Activated CD8-positive, alpha-beta memory T cell treated with anti-CD3 and anti-CD28 coated beads, Interleukin-2, amount 10 ng/mL, durations not matched to agents 7 days and 5 days (primary cell): ENCODE measurements at regions not wholly inside any gene's neighbourhood (a gene's known extent, or its start where the extent isn't known, plus 50 kb on each side); places are given as distances from the start of the nearest gene placed in this dataset.

Experiments used
- ATAC-seq: fragments of 150-1000 bp; cut with Tn5 transposase; one replicate; pipeline ENCODE4 v1.10.0; 2021; ENCODE audit warnings: moderate library complexity
- CTCF ChIA-PET: fragments of 350-600 bp; sonication (Branson Sonifier 250); formaldehyde crosslinking; loops from one replicate; lab custom pipeline; 2021; ENCODE audit warnings: antibody characterized with exemption; lab: Charles Lee
- DNase-seq: peaks from one replicate; pipeline ENCODE4 v3.0.0-alpha.2; 2020
- H3K27ac Mint-ChIP-seq: one replicate; pipeline ENCODE4 v1.8.0; 2021; ENCODE audit warnings: mild to moderate bottlenecking, mixed read lengths
- H3K27me3 Mint-ChIP-seq: one replicate; pipeline ENCODE4 v1.8.0; 2021; ENCODE audit warnings: mixed read lengths
- H3K36me3 Mint-ChIP-seq: one replicate; pipeline ENCODE4 v1.8.0; 2021; ENCODE audit warnings: mild to moderate bottlenecking, mixed read lengths
- H3K4me1 Mint-ChIP-seq: one replicate; pipeline ENCODE4 v1.8.0; 2021; ENCODE audit warnings: mixed read lengths
- H3K4me3 Mint-ChIP-seq: one replicate; pipeline ENCODE4 v1.8.0; 2021; ENCODE audit warnings: mild to moderate bottlenecking, moderate library complexity, mixed read lengths
- H3K9me3 Mint-ChIP-seq: one replicate; pipeline ENCODE4 v1.8.0; 2022; ENCODE audit warnings: low read depth, mixed read lengths

DNA sequence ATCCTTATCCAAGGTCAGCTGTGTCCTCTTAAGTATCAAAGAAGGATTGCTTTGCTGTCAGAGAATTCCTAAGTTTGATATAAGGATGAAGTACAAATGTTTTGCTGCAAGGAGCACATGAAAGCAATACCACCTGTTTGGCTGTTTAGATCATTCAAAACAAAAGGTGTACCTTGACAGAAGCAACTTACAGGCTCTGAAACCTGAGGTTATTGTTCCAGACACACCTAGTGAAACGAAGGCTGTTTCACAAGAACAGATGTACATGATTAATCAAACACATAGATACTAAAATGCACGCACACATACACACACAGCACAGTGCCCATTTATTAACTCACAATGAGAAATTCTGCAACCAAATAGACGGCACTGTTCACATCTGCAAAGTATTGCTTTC is 166.2 kb downstream of the RBM43 start:
- no peaks in the 10 kb centered on the region for H3K4me1 Mint-ChIP-seq
- CTCF ChIA-PET = no interaction called here
- no peaks in the 10 kb centered on the region for H3K27me3 Mint-ChIP-seq
- H3K4me3 Mint-ChIP-seq = no peak overlapping the region
- no peak for ATAC-seq
- no peak overlapping the region for H3K27ac Mint-ChIP-seq
- DNase-seq = no peak
- H3K36me3 Mint-ChIP-seq = no peaks in the 10 kb centered on the region
- H3K9me3 Mint-ChIP-seq = no peaks in the 10 kb centered on the region

DNA sequence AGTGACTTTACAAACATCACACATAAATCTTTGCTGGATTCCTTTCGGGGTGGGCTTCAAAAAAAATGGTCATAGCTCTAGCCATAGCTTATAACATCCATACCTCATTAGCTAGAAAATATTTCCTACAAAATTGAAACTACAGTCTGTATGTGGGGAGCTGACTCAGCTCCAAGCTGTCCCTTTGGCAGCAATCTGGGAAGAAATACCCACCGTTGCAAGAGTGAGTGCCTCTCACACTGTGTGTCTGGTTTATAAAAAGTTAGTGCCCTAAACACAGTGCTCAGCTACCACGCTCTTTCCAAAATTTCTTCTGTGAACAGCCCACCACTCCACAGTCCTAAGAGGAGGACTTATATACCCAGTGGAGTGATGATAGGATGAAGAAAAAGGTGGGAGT is 170.1 kb downstream of the RBM43 start:
- no peaks in the 10 kb centered on the region for H3K9me3 Mint-ChIP-seq
- DNase-seq = no peak
- CTCF ChIA-PET = no interaction called here
- H3K4me3 Mint-ChIP-seq = no peak overlapping the region
- H3K27ac Mint-ChIP-seq = no peak overlapping the region
- ATAC-seq = no peak
- no peaks in the 10 kb centered on the region for H3K4me1 Mint-ChIP-seq
- no peaks in the 10 kb centered on the region for H3K27me3 Mint-ChIP-seq
- no peaks in the 10 kb centered on the region for H3K36me3 Mint-ChIP-seq

DNA sequence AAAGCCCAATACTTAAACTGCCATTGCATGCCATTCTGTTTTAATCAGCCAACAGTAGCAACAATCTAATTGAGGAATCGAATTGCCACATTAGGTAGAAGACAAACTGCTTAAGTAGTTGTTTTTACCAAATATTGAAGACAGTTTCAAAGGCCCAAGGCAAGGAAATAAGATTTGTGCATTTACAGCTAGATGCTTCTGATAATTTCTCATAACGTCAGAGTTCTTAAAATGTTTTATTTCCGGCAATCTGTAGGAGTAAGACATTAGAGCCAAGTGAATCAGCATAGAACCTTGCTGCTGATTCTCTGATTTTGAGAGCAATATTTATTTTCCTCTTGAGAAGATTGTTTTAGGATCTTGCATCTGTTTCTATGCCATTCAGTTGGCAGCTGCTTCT is 174.3 kb downstream of the RBM43 start:
- ATAC-seq (no peak), DNase-seq (no peak)
- Mint-ChIP-seq H3K36me3 (no peaks in the 10 kb centered on the region), H3K9me3 (no peaks in the 10 kb centered on the region), H3K4me1 (no peaks in the 10 kb centered on the region), H3K27ac (no peak overlapping the region), H3K4me3 (no peak overlapping the region), H3K27me3 (no peaks in the 10 kb centered on the region)
- CTCF ChIA-PET = no interaction called here

DNA sequence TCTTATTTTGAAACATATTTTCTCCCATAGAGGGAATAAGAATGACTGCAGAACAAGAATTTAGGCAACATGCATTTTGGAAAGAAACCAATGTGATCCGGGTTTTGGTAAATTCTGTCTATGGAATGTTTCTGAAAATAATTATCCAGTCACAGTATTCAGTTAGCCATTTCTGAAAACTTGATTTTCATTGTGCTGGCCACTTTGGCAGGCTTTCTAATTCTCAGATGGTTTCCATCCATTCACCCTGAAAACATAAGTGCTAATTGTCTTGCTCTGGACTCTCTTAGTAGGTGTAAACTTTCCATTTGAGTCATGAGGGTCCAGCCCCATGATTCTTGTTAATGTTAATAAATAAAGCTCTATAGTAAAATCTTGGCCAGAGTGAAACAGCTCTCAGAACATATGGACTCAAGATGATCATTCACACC is 176.5 kb downstream of the RBM43 start:
- H3K36me3 Mint-ChIP-seq = no peaks in the 10 kb centered on the region
- H3K27me3 Mint-ChIP-seq = no peaks in the 10 kb centered on the region
- H3K4me1 Mint-ChIP-seq = no peaks in the 10 kb centered on the region
- H3K9me3 Mint-ChIP-seq = no peaks in the 10 kb centered on the region
- H3K4me3 Mint-ChIP-seq = no peak overlapping the region
- no peak overlapping the region for H3K27ac Mint-ChIP-seq
- CTCF ChIA-PET = no interaction called here
- no peak for ATAC-seq
- DNase-seq = no peak

DNA sequence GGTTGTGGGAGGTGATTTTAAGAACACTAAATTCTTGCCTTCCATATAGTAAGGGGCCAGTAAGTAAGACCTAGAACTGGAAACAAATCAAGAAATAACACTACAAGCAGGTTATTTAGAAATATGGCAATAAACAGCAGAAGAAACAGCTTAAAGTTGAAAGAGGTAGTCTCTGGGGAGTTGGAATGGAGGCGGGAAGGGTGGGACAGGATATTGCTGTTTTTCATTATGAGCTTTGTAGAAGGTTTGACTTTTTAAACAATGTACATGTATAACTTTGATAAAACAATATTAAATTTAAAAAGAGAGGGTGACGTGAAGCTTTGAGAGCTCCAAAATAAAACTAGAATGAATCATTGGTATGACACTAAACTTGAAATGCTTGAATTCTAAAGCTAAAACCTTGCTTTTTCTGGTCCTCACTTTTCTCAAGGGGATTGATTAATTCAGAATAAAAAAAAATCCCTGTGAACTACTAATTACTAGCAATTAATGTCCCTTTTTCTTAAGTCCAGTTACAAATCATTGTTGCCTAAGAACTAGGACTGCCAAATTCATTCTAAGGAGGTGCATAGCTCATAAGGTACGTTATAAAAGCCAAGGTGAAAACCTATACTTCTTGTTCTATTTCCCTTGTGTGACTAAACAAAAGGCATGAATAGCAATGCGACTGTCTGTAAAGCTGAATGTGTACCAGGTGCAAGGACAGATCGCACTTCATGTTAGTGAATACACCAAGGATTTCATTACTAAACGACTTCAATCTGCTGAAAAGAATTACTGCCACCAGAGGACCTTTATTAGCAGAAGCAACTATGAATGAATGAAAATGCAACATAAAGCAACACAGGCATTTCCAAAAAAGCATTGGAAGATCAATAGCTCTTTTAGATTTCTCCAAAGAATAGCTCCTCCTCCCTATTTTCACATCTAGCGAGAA is 177.5 kb downstream of the RBM43 start:
- Mint-ChIP-seq H3K4me1 (no peaks in the 10 kb centered on the region), H3K9me3 (no peaks in the 10 kb centered on the region), H3K36me3 (no peaks in the 10 kb centered on the region), H3K27ac (no peak overlapping the region), H3K4me3 (no peak overlapping the region), H3K27me3 (no peaks in the 10 kb centered on the region)
- no peak for DNase-seq
- CTCF ChIA-PET = no interaction called here
- no peak for ATAC-seq

DNA sequence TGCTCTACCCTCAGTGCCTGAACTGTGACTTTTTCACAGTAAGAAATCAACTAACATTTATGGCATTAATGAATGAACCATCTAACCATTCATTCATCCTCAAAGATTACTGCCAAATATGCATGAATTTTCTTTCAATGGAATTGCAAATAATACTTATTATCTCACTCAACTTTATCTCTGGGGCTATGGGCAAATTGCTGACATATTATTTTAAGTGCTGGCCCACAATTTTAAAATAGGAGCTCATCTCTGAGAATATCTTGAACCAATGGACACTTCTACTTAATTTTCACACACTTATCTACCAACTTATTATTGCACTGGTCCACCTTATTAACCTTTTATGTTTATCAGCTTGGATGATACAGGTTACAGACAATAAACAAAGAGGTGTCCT is 182.8 kb downstream of the RBM43 start:
- DNase-seq (no peak), ATAC-seq (no peak)
- Mint-ChIP-seq H3K9me3 (no peaks in the 10 kb centered on the region), H3K27me3 (no peaks in the 10 kb centered on the region), H3K36me3 (no peaks in the 10 kb centered on the region), H3K27ac (no peak overlapping the region), H3K4me3 (no peak overlapping the region), H3K4me1 (no peaks in the 10 kb centered on the region)
- CTCF ChIA-PET = no interaction called here

DNA sequence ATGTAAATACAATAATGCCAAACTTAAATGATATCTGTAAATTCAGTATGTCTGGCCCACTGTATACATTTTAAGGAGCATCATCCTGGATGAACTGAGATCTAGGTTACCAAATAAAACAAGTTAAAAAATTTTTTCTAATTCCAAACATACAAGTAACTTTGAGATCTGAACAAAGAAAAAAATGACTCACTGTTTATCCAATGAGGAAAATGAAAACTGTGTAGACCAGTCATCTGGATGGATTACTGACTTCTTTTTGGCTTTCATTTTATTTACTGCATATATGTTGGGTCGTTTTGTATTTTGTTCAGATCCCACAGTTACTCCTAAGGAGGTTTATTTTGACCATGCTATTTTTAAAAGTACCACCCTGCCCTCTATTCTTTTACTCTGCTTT is 189.8 kb downstream of the RBM43 start:
- ATAC-seq (no peak), DNase-seq (no peak)
- CTCF ChIA-PET = no interaction called here
- Mint-ChIP-seq H3K4me1 (no peaks in the 10 kb centered on the region), H3K4me3 (no peak overlapping the region), H3K9me3 (no peaks in the 10 kb centered on the region), H3K27me3 (peaks cover 2% of the 10 kb centered on the region), H3K27ac (no peak overlapping the region), H3K36me3 (no peaks in the 10 kb centered on the region)

DNA sequence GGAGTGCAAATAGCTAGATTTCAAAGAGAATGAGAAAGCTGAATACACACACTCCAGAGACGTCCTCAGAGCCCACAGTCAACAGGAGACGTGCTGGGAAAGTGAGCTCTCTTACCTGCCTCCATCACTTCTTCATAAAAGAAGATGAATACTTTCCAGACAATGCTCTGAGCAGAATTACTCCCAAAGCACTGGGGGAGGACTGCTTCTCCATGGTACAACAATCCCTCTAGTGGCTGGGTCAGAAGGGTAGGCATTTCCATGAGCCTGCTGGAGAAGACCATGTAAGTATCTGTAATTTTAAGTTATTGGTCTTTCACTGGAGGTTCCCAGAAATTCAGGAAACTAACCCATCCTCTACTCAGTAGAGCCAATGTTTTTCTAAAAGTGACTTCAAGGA is 190.3 kb downstream of the RBM43 start:
- no peak for ATAC-seq
- H3K36me3 Mint-ChIP-seq = no peaks in the 10 kb centered on the region
- H3K4me3 Mint-ChIP-seq = no peak overlapping the region
- CTCF ChIA-PET = no interaction called here
- no peak overlapping the region for H3K27ac Mint-ChIP-seq
- H3K4me1 Mint-ChIP-seq = no peaks in the 10 kb centered on the region
- H3K9me3 Mint-ChIP-seq = no peaks in the 10 kb centered on the region
- DNase-seq = no peak
- peaks cover 2% of the 10 kb centered on the region for H3K27me3 Mint-ChIP-seq

DNA sequence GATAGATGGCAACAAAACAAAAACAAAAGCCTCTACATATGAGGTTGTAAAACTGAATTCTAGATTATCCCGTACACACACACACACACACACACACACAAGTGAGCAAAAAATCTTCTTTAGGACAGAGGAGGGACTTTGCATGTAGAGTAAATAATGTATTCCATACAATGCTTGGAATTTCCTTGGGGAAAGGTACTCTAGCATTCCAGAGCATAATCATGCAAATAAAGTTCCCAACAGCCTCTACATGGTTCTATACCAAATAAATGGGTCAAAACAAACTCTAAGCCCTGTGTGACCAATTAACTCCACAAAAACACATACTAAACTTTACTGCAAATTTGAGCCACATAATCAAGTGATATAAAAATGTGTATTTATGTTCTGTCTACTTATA is 191.4 kb downstream of the RBM43 start:
- ATAC-seq (no peak), DNase-seq (no peak)
- Mint-ChIP-seq H3K36me3 (no peaks in the 10 kb centered on the region), H3K9me3 (no peaks in the 10 kb centered on the region), H3K4me3 (no peak overlapping the region), H3K27me3 (peaks cover 2% of the 10 kb centered on the region), H3K27ac (no peak overlapping the region), H3K4me1 (no peaks in the 10 kb centered on the region)
- CTCF ChIA-PET = no interaction called here

DNA sequence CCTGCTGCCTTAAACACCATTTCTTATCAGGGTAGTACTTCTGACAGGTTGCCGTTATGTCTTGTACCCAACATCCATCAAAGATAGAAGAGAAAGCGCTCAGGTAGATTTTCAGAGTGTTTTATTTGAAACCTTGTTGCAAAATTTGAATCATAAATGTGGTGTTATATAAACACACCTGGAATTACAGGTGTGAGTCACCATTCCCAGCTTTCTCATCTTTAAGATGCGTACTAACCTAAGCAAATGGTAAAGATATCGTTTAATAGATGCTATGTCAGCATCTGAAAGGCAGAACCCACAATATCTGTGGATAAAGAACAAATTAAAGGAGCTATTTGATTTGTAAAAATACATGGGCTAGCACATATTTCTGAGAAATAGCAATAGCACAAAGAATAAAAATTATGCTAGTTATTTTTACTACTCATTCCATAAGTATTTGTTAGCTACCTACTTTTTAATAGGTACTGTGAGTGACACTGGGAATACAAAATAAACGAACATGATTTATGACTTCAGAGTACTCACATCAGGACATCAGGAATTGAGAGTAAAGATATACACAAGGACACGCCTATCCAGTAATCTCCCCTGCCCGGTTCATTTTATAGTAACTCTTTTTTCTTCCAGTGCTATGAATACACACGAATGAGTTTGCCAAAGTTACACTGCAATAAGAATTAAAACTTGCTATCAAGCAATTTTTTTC is 193.8 kb downstream of the RBM43 start:
- no peaks in the 10 kb centered on the region for H3K36me3 Mint-ChIP-seq
- CTCF ChIA-PET = no interaction called here
- no peaks in the 10 kb centered on the region for H3K4me1 Mint-ChIP-seq
- no peaks in the 10 kb centered on the region for H3K9me3 Mint-ChIP-seq
- ATAC-seq (no peak), DNase-seq (no peak)
- no peak overlapping the region for H3K4me3 Mint-ChIP-seq
- no peak overlapping the region for H3K27ac Mint-ChIP-seq
- H3K27me3 Mint-ChIP-seq = peaks cover 2% of the 10 kb centered on the region

DNA sequence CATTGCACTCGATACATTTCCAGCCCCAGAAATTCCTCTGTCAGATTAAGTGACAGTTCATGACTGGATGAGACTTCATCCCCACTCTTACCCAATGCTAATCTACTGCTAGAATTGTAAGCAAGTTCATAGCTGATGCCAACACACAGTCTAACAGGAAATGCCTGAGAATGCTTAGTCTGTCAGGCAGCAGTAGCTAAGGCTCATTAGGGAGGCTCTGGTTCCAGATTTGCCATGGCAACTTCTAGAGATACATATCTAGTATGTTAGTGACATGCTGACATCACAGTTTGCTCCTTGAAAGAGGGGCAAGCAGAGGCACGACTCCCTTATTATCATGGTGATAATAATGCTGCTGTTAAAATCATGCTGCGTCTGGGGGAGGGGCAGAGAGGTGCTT is 198.4 kb downstream of the RBM43 start:
- H3K36me3 Mint-ChIP-seq = no peaks in the 10 kb centered on the region
- ATAC-seq (no peak), DNase-seq (no peak)
- no peak overlapping the region for H3K4me3 Mint-ChIP-seq
- no peaks in the 10 kb centered on the region for H3K4me1 Mint-ChIP-seq
- CTCF ChIA-PET = no interaction called here
- H3K27me3 Mint-ChIP-seq = peaks cover 10% of the 10 kb centered on the region
- no peak overlapping the region for H3K27ac Mint-ChIP-seq
- no peaks in the 10 kb centered on the region for H3K9me3 Mint-ChIP-seq

DNA sequence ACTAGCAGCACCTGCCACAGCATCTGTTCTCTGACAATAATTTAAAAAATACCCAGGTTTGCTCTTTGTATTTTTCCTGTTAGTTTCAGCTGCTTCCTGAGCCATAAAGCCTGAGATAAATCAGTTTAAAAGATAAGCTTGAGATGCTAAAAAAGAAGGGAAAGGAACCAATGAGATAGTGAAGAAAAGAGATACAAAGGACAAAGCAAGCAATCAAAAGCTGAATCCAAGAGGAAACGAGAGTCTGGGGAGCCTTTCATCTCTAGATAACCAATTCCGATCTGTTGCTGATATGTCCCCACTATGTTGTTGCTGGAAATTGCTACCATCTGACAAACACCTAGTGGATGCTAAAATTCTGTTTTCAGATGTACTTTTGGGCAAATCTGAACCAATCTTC is 201.4 kb downstream of the RBM43 start:
- H3K27ac Mint-ChIP-seq = no peak overlapping the region
- CTCF ChIA-PET = interaction anchor here (1.1 kb wide), 1 partner anchor 9 kb away, joined by 3 read pairs; no protein-coding TSS in a partner anchor
- H3K27me3 Mint-ChIP-seq = peaks cover 15% of the 10 kb centered on the region
- H3K36me3 Mint-ChIP-seq = no peaks in the 10 kb centered on the region
- H3K9me3 Mint-ChIP-seq = no peaks in the 10 kb centered on the region
- H3K4me3 Mint-ChIP-seq = no peak overlapping the region
- ATAC-seq = no peak
- no peaks in the 10 kb centered on the region for H3K4me1 Mint-ChIP-seq
- DNase-seq = no peak

DNA sequence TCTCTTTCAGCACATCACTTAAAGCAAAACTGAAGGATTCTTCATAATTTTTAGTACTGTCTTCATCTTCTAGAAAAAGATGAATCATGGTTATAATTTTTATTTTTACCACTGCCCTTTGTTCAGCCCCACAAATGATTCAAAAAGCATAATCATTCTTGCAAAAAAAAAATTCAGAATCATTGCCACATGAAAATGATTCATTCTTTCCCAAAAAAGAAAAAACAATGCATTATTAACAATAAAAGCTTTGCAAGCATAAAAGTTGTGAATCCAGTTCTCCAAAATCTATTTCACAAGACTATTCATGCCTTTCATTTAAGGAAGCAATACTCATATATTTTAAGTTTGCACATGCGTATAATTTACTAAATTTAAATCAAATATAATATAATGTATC is 204.8 kb downstream of the RBM43 start:
- H3K36me3 Mint-ChIP-seq = no peaks in the 10 kb centered on the region
- ATAC-seq = no peak
- DNase-seq = no peak
- H3K27me3 Mint-ChIP-seq = peaks cover 15% of the 10 kb centered on the region
- no peak overlapping the region for H3K27ac Mint-ChIP-seq
- no peaks in the 10 kb centered on the region for H3K4me1 Mint-ChIP-seq
- CTCF ChIA-PET = no interaction called here
- no peaks in the 10 kb centered on the region for H3K9me3 Mint-ChIP-seq
- H3K4me3 Mint-ChIP-seq = no peak overlapping the region

DNA sequence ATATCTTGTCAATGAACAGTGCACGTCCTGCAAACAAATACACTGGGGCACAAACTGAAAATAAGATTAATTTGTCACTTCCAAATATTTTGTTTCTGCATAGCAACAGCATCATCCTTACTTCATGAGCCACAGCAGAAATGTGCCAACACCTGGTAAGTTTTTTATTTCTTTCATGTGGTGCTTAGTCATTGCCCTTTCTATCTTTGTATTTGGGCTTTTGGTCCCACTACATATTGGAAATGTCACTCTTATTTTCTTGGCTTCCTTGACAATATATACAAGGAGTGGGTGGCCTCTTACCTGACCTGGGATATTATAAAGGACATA is 208.0 kb downstream of the RBM43 start:
- DNase-seq = no peak
- CTCF ChIA-PET = no interaction called here
- Mint-ChIP-seq H3K27me3 (peaks cover 11% of the 10 kb centered on the region), H3K9me3 (no peaks in the 10 kb centered on the region), H3K27ac (no peak overlapping the region), H3K36me3 (no peaks in the 10 kb centered on the region), H3K4me3 (no peak overlapping the region), H3K4me1 (no peaks in the 10 kb centered on the region)
- ATAC-seq = no peak
